ENCODE measurements at regions not wholly inside any gene's neighbourhood (a gene's known extent, or its start where the extent isn't known, plus 50 kb on each side); places are given as distances from the start of the nearest gene placed in this dataset.
"Not testable (repeated sequence)": the region's sequence is repeated elsewhere in the genome, so short reads cannot be mapped to it uniquely, and the experiment has no call there.

GRCh38 chr6:127403636-127404035 lies 55.6 kb downstream of the KIAA0408 start:
- H3K4me1 ChIP-seq (ENCODE audit: control insufficient read depth in 1 of 2, insufficient read depth in 2 of 2, low read length in 2 of 2), result no peaks in the 10 kb centered on the region
- no peaks in the 10 kb centered on the region for H3K79me1 ChIP-seq (ENCODE audit: low read length)
- H3K4ac ChIP-seq (ENCODE audit: low read depth, low read length), result no peak overlapping the region
- no peaks in the 10 kb centered on the region for H3K36me3 ChIP-seq (ENCODE audit: control insufficient read depth in 1 of 2, insufficient read depth in 2 of 2, low read length in 2 of 2)
- no peak overlapping the region for H3K18ac ChIP-seq (ENCODE audit: low read length)
- H4K8ac ChIP-seq (ENCODE audit: low read depth, low read length), result no peak overlapping the region
- no peak overlapping the region for H3K4me3 ChIP-seq (ENCODE audit: low read depth, low read length)
- H3K27ac ChIP-seq (ENCODE audit: low read depth, low read length), result no peak overlapping the region
- H3K79me2 ChIP-seq (ENCODE audit: control insufficient read depth, insufficient read depth, low read length, poor library complexity), result no peaks in the 10 kb centered on the region
- no CpG with 5 or more reads among the region's 2 CpGs for WGBS (ENCODE audit: extremely low coverage, insufficient coverage, insufficient read length)
- H3K4me2 ChIP-seq (ENCODE audit: low read length), result no peak overlapping the region
- H3K9me3 ChIP-seq (ENCODE audit: insufficient read depth, low read depth, low read length), result no peaks in the 10 kb centered on the region
- no peak overlapping the region for H2AK5ac ChIP-seq (ENCODE audit: low read length)
- no peaks in the 10 kb centered on the region for H3K27me3 ChIP-seq (ENCODE audit: insufficient read depth, low read length)
- H2AFZ ChIP-seq (ENCODE audit: insufficient read depth, low read length, poor library complexity), result no peak overlapping the region
- no peak overlapping the region for H2BK120ac ChIP-seq (ENCODE audit: insufficient read depth, low read length, poor library complexity)
- H3K14ac ChIP-seq (ENCODE audit: low read length), result no peak overlapping the region
- H2BK12ac ChIP-seq (ENCODE audit: low read length), result no peak overlapping the region
- no peak overlapping the region for H3K9ac ChIP-seq (ENCODE audit: low read length)
- H2BK5ac ChIP-seq (ENCODE audit: low read depth, low read length, poor library complexity), result no peak overlapping the region
- H3K23ac ChIP-seq (ENCODE audit: low read length), result no peak overlapping the region
- H4K91ac ChIP-seq (ENCODE audit: low read depth, low read length), result no peak overlapping the region
- H4K12ac ChIP-seq (ENCODE audit: low read depth, low read length), result no peak overlapping the region
- no peak for DNase-seq

- Histone ChIP-seq H3K4me3 (ENCODE audit: low read depth, low read length) (no peak overlapping the region), H2AK5ac (ENCODE audit: low read length) (no peak overlapping the region), H3K79me1 (ENCODE audit: low read length) (no peaks in the 10 kb centered on the region), H4K12ac (ENCODE audit: low read depth, low read length) (no peak overlapping the region), H4K91ac (ENCODE audit: low read depth, low read length) (no peak overlapping the region), H3K4ac (ENCODE audit: low read depth, low read length) (no peak overlapping the region), H3K18ac (ENCODE audit: low read length) (no peak overlapping the region), H2BK5ac (ENCODE audit: low read depth, low read length, poor library complexity) (no peak overlapping the region), H2BK120ac (ENCODE audit: insufficient read depth, low read length, poor library complexity) (no peak overlapping the region), H3K27me3 (ENCODE audit: insufficient read depth, low read length) (no peaks in the 10 kb centered on the region), H4K8ac (ENCODE audit: low read depth, low read length) (no peak overlapping the region), H3K27ac (ENCODE audit: low read depth, low read length) (no peak overlapping the region), H2BK12ac (ENCODE audit: low read length) (no peak overlapping the region), H3K4me2 (ENCODE audit: low read length) (no peak overlapping the region), H3K79me2 (ENCODE audit: control insufficient read depth, insufficient read depth, low read length, poor library complexity) (no peaks in the 10 kb centered on the region), H2AFZ (ENCODE audit: insufficient read depth, low read length, poor library complexity) (no peak overlapping the region), H3K14ac (ENCODE audit: low read length) (no peak overlapping the region), H3K23ac (ENCODE audit: low read length) (no peak overlapping the region), H3K9ac (ENCODE audit: low read length) (no peak overlapping the region), H3K9me3 (ENCODE audit: insufficient read depth, low read depth, low read length) (no peaks in the 10 kb centered on the region), H3K4me1 (ENCODE audit: control insufficient read depth in 1 of 2, insufficient read depth in 2 of 2, low read length in 2 of 2) (no peaks in the 10 kb centered on the region), H3K36me3 (ENCODE audit: control insufficient read depth in 1 of 2, insufficient read depth in 2 of 2, low read length in 2 of 2) (no peaks in the 10 kb centered on the region)
- WGBS (ENCODE audit: extremely low coverage, insufficient coverage, insufficient read length), result 100% methylated on average over 1 of the region's 4 CpGs
- no peak for DNase-seq
These were observed 56.1 kb downstream of the KIAA0408 start for GRCh38 chr6:127402890-127403617.

- Histone ChIP-seq H4K12ac (ENCODE audit: low read depth, low read length) (no peak overlapping the region), H3K4me3 (ENCODE audit: low read depth, low read length) (no peak overlapping the region), H3K9me3 (ENCODE audit: insufficient read depth, low read depth, low read length) (peaks cover 2% of the 10 kb centered on the region), H3K4me2 (ENCODE audit: low read length) (no peak overlapping the region), H3K18ac (ENCODE audit: low read length) (no peak overlapping the region), H3K23ac (ENCODE audit: low read length) (no peak overlapping the region), H4K91ac (ENCODE audit: low read depth, low read length) (no peak overlapping the region), H4K8ac (ENCODE audit: low read depth, low read length) (no peak overlapping the region), H3K4ac (ENCODE audit: low read depth, low read length) (no peak overlapping the region), H2BK12ac (ENCODE audit: low read length) (no peak overlapping the region), H3K27ac (ENCODE audit: low read depth, low read length) (no peak overlapping the region), H2AK5ac (ENCODE audit: low read length) (no peak overlapping the region), H2BK5ac (ENCODE audit: low read depth, low read length, poor library complexity) (no peak overlapping the region), H3K27me3 (ENCODE audit: insufficient read depth, low read length) (no peaks in the 10 kb centered on the region), H3K79me2 (ENCODE audit: control insufficient read depth, insufficient read depth, low read length, poor library complexity) (no peaks in the 10 kb centered on the region), H2AFZ (ENCODE audit: insufficient read depth, low read length, poor library complexity) (no peak overlapping the region), H3K14ac (ENCODE audit: low read length) (no peak overlapping the region), H2BK120ac (ENCODE audit: insufficient read depth, low read length, poor library complexity) (no peak overlapping the region), H3K79me1 (ENCODE audit: low read length) (no peaks in the 10 kb centered on the region), H3K36me3 (ENCODE audit: control insufficient read depth in 1 of 2, insufficient read depth in 2 of 2, low read length in 2 of 2) (no peaks in the 10 kb centered on the region), H3K4me1 (ENCODE audit: control insufficient read depth in 1 of 2, insufficient read depth in 2 of 2, low read length in 2 of 2) (no peaks in the 10 kb centered on the region), H3K9ac (ENCODE audit: low read length) (no peak overlapping the region)
- DNase-seq, result peak in 1 of 2 donors; percentile 42
- WGBS (ENCODE audit: extremely low coverage, insufficient coverage, insufficient read length), result no CpG with 5 or more reads among the region's 6 CpGs
These were observed 54.6 kb upstream of the ECHDC1 start for GRCh38 chr6:127397729-127398630.

GRCh38 chr6:127397171-127397597 lies 53.8 kb upstream of the ECHDC1 start:
- not testable (repeated sequence) for H2AK5ac ChIP-seq (ENCODE audit: low read length); H4K8ac ChIP-seq (ENCODE audit: low read depth, low read length); H3K18ac ChIP-seq (ENCODE audit: low read length); H3K4ac ChIP-seq (ENCODE audit: low read depth, low read length); H4K12ac ChIP-seq (ENCODE audit: low read depth, low read length); H2BK12ac ChIP-seq (ENCODE audit: low read length); H2AFZ ChIP-seq (ENCODE audit: insufficient read depth, low read length, poor library complexity); H4K91ac ChIP-seq (ENCODE audit: low read depth, low read length); H3K4me3 ChIP-seq (ENCODE audit: low read depth, low read length); H3K14ac ChIP-seq (ENCODE audit: low read length); H3K9me3 ChIP-seq (ENCODE audit: insufficient read depth, low read depth, low read length); H3K36me3 ChIP-seq (ENCODE audit: control insufficient read depth in 1 of 2, insufficient read depth in 2 of 2, low read length in 2 of 2); H2BK120ac ChIP-seq (ENCODE audit: insufficient read depth, low read length, poor library complexity); H3K9ac ChIP-seq (ENCODE audit: low read length); H3K4me2 ChIP-seq (ENCODE audit: low read length); H3K4me1 ChIP-seq (ENCODE audit: control insufficient read depth in 1 of 2, insufficient read depth in 2 of 2, low read length in 2 of 2); H3K27me3 ChIP-seq (ENCODE audit: insufficient read depth, low read length); H3K23ac ChIP-seq (ENCODE audit: low read length); H3K79me2 ChIP-seq (ENCODE audit: control insufficient read depth, insufficient read depth, low read length, poor library complexity); H3K79me1 ChIP-seq (ENCODE audit: low read length); H2BK5ac ChIP-seq (ENCODE audit: low read depth, low read length, poor library complexity); H3K27ac ChIP-seq (ENCODE audit: low read depth, low read length)
- peak; percentile 50 to 70 for DNase-seq
- no CpG with 5 or more reads among the region's 5 CpGs for WGBS (ENCODE audit: extremely low coverage, insufficient coverage, insufficient read length)

Measured in trophoblast cell (in vitro differentiated cells and primary cell).